ENCODE measurements at regions not wholly inside any gene's neighbourhood (a gene's known extent, or its start where the extent isn't known, plus 50 kb on each side); places are given as distances from the start of the nearest gene placed in this dataset.
"Not testable (repeated sequence)": the region's sequence is repeated elsewhere in the genome, so short reads cannot be mapped to it uniquely, and the experiment has no call there.

DNA sequence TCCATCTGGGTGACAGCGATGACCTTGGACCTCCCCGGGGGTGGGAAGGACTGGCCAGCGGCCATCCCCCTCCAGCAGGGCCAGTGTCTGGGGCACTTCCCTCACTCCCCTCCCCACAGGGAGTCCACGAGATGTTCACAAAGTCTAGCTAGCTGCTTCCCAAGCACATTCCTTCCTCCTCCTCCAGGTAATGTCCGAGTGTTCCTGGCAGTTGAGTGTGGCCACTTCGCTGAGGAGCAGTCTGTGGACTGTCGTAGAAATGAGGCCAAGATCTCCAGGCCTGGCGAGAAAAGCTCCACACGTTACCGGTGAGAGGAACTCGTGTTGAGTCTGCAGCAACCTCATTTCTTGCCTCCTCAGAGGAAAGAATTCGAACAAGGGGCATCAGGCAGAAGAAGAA lies 425.5 kb downstream of the BRD1 start:
- no peak for DNase-seq

DNA sequence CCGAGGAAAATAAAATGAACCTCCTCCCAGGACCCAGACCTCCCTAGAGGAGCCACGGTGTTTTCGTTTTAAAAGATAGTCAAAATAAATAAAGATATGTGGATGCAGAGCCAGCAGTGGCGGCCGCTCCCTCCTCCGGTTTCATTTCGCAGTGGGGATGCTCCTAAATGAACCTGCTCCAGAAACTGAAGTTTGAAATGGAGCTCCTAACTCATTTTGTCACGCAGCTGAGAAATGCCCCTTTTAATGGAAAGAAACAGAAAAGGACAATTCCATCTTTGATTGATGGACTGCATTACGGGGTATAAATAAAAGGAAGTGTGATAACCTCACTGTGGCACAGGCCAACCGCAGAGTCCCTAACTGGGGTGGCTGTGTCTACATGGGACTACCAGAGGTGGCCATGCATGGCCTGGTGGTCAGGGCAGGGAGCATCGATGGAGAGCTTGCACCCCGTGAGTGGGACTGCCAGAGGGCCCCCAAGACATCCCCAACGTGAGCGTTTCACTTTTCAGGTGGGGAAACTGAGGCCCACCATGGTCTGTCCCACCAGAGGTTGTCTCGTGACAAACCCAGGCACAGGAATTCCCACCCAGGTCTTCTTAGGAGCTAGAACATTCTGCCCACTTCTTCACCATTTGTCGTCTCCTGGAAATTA lies 426.6 kb downstream of the BRD1 start:
- no peak for DNase-seq

DNA sequence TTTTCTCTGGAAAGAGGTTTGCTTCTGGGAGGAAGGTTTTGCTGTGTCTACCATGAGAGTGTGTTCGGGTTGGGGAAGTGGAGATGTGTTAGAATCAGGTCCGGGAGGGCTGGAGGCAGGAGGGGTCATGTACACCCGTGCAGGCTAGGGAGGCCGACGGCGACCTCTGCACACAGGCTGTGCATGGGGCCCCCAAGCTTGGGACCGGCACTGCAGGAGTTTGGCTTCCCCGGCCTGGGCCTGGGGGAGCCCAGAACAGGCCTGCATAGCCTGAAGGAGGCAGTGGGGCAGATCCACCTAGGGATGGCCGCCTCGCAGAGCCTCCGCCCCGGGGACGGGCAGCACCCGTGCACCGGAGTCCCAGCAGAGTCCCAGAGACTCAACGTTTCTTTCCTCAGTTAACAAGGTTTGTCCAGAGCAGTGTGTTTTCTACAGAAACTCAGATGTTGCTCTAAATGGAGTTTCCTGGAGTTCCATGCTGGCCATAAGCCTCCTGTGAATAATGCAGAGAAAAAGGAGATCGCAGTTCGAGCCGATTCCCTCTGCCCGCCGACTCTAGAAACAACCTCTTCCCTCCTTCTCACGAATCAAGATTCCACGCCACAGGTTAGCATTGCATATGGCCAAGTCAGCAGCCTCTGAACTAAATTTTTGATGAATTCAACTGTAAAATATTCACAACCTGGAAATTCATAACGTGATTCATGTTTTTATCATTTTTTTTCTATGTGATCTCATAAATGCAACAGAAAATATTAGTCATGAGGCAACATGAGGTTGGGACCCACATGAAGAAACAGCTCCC lies 427.3 kb downstream of the BRD1 start:
- no peak for DNase-seq

DNA sequence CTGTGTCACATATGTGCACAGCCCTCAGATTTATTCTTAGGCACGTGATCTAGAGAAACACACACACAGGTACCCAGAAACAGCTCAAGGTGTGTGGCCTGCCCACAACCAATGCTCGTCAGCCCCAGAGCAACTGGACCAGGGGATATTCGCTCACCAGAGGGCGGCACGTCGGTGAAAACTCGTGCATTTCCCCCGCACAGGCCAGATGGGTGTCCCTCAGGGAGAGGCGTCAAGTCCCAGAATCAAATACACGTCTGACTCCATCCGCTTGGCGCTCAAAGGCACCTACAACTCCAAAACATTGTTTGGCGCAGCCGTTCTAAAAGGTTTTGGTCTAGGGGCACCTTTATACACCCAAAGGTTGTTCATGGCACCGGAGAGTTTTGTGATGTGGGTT lies 429.0 kb downstream of the BRD1 start:
- no peak for DNase-seq

DNA sequence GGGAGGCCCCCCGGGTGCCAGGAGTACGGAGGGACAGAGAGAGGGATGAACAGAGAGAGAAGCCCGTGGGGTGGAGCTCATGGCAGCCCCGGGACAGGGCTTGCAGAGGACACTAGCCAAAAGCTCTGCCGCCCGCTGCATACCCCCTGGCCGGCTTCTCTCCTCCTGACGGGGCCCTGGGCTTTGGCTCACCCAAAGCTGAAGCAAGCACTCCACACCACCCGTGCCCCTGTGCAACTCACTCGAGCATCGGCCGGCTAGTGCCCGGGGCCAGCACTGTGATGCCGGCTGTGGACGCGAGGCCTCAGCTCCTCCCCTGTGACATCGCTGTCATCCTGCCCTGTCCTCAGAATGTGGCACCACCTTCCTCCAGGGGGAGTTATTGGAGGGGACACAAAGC lies 429.6 kb downstream of the BRD1 start:
- DNase-seq = no peak

DNA sequence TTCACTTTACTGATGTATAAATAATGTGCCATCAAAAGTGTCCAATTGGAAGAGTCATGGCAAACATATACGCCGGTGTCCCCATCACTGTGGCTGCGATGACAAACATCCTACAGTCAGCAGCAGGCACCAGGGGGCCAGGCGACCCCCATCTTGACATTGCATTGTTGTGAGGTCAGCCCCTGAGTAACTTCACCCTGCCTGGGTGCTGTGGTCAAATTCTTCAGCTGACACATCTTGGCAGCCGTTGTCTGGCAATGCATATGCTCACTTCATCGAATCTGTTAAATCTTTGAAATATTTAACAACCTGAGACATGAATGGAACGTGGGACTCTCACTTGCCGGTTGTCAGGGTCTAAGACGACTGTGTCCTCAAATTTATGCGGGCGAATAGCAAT lies 430.9 kb downstream of the BRD1 start:
- DNase-seq = no peak

DNA sequence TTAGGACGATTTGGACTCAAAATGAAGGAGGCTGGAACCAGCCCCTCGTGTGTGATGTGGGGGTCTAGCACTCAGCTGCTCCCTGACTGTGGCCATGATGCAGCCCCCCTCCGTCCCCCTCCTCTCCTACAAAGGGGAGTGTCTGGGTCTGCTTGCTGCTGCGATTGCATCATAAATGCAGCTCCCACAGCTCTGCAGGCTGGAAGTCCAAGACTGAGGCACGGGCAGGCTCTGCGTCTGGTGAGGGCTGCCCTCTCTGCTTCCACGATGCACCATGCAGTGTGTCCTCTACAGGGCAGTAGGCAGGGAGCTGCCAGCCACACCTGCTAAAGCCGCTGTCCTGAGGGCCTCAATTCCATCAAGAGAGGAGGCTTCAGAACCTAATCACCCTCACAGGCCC lies 432.1 kb downstream of the BRD1 start:
- DNase-seq = no peak

DNA sequence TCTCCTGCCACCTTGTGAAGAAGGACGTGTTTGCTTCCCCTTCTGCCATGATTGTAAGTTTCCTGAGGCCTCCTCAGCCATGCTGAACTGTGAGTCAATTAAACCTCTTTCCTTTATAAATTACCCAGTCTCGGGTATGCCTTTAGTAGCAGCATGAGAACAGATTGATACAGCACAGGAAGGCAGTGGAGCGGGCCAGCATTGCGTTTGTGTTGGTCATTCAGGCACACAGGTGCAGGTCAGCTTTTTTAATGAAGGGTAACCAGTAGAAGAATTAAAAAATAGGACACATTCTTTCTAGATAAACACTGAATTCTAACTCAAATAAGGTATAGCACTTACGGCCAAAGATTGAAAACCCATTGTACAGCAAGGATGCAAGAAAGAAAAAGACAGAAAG lies 432.6 kb downstream of the BRD1 start:
- DNase-seq = not testable (repeated sequence)

DNA sequence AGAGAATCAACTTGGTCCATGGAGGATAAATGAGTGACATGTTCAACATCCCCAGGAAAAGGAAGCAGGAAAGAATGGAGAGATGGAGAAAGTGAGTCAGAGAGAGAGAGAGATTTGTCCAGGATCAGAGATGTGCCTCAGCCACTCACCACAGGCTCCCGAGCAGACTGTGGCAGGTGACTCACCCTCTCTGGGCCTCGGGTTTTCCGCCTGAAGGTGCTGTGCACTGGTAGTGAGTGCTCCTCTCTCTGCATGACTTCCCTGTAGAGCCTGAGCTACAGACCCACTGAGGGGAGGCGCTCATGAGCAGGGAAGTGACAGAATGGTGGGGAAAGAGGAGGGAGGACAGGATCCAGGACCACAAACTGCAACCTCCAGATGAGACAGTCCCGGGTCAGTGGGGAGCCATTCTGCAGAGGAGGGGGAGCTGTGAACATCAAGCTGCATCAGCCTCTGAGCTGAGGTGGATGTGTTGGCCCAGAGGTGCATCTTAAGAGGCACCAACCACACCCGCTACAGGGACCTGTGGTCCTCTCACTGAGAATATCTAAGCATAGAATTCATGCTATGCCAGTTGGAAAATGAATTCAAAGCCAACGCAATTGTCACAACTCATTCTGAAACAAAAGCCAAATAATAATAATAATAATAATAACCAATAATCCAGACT lies 433.4 kb downstream of the BRD1 start:
- no peak for DNase-seq

DNA sequence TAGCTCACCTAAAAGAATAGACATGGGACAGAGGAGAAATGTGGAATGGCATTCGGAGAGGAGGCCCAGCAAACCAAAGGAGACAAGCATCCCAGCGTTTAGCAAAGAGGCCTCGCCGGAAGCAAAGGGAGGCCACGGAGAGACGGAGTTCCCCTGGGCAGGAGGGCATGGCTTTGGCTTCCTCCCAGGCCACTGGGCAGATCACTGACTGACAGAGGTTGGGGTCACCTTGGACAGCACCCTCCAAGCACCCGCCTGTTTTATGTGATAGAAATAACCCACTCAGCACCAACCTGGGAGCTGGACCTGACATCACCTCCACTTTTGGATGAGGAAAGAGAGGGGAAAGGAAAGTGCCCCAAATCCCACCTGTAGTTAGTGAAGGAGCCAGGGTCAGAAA lies 434.1 kb downstream of the BRD1 start:
- DNase-seq = no peak

DNA sequence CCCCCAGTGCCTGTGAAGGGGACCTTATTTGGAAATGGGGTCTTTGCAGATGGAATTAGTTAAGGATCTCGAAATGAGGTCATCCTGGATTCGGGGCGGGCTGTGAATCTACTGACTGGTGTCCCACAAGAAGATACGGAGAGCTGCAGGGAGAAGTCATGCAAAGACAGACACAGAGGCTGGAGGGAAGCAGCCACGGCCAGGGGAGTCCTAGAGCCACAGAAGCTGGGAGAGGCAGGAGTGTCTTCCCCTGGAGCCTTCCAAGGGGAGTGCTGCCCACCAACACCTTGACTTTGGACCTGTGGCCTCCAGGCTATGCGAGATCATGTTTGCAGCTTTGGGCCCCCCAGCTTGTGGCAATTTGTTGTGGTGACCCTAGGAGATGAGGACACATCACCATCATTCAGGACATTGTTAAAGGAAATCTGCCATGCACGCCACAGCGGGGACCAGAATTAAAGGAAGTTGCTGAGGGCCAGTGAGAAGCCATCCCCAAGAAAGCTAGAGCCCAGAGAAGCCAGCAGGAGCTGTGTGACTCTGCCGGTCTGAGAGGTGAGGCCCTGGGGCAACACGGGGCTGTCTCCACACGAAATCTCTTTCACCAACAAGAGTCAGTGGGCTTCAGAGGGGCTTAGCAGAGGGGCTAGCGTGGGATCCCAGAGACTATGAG lies 434.7 kb downstream of the BRD1 start:
- no peak for DNase-seq

DNA sequence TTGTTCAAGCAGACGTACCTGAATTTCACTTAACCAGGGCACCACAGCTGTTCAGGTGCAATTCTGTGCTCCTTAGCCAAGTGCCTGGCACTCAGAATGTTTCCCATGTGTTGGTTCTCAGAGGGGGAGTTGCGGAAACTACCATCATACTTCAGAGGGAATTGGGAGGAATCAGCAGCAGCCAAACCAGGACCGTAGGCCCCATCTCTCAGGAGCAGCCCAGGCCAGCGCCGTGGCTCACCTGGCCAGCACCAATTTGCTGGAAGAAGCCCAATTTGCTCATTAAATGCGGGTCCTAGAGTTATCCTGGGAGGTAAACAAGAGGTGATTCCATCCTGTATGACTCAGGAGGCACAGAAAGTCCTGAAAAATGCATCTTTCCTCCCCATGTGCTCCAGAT lies 435.4 kb downstream of the BRD1 start:
- no peak for DNase-seq

DNA sequence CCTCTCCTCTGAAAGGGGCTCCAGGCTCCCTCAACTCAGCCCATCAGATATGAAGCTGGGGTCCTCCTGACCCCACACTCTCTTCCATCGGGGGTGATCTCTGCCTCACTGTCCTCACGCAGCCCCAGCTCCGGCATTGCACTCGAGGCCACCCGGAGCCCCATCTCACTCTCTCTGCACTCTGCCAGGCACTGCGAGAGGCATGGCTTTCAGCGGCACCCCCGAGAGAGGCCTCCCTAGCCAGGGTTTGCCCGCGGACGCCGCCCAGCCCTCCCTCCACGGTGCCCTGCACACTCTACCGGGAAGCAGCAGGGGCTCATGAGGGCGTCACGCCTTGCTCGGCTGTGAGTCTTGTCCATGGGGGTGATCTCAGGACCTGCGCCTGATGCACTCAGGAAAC lies 436.2 kb downstream of the BRD1 start:
- DNase-seq = no peak

DNA sequence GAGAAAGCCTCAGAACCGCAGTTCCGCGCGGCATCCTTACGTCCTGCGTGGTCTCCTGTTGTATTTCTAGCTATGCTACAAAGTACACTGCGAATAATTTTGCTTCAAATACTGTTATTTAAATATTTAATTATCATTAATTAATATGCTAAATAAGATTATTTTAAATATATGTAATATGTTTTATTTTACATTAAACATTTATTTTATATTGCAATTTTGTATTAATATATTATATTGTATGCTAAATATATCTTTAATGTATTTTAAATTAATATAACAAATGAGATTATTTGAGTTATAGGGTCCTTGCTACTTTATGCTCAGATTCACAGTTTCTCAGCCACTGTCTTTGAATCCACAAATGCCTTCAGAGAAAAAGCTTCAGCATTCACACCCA lies 436.7 kb downstream of the BRD1 start:
- DNase-seq = no peak

DNA sequence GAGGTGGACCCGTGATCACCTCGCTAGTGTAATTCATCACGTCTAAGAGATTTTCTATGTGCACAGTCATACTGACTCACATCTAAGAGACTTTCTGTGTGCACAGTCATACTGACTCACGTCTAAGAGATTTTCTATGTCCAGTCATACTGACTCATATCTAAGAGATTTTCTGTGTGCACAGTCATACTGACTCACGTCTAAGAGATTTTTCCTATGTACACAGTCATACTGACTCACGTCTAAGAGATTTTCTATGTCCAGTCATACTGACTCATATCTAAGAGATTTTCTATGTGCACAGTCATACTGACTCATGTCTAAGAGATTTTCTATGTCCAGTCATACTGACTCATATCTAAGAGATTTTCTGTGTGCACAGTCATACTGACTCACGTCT lies 443.8 kb downstream of the BRD1 start:
- DNase-seq = not testable (repeated sequence)

DNA sequence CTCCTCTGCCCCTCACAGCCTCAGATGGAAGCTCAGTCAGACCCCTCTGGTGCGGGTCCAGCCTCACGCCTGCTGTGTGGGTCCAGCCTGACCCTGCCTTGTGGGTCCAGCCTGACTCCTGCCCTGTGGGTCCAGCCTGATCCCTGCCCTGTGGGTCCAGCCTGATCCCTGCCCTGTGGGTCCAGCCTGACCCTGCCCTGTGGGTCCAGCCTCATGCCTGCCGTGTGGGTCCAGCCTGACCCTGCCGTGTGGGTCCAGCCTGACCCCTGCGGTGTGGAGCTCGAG lies 445.3 kb downstream of the BRD1 start:
- DNase-seq = no peak

DNA sequence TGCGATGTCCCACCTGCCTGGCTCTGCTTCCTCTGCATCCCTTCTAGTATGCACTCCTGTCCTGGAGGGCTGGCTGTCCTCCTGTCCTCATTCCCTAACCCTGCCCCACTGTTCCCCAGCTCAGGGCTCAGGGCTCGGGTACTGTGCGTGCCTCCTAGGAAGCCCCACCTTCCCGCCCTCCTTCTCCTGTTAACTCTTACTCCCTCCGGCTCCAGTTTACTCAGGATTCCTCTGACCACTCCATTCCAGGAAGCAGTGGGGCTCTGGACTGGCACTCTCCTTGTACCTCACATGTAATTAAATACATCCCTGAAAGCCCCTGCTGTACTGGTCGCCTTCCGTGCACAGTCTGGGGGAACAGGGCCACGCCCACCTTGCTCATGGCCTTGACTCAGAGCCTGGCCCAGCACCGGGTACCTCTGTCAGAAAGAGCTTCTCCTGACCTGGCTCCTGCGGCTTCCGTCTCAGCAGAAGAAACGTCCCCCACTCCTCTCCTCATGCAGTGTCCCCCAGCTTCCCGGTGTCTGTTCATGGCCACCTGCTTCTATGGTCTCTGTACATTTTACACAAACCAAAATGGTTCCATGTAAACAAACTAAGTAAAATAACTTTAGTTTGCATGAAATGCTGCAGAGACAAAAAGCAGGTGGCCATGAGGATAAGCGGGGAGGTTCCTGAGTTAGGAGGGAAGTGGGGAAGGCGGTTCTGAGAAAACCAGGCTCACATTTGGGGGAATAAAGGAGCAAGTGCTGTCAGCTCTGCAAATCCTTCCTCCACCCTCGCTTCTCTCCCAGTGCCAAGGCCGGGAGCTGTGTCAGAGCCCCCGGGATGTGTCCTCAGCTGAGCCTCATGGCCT lies 445.9 kb downstream of the BRD1 start:
- DNase-seq = no peak

DNA sequence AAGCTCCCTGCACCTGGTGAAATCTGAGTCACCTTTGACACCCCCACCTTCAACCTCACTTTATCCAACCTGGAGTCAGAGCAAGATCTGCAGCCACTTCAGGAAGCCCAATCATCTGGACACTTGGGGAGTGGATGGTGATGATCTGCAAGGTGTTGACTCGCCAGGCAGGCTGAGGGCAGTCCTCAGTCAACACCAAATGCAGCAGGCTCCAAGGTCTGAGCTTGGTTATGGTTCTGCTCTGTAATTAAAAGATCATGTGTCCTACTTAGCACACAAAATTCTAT lies 446.9 kb downstream of the BRD1 start:
- DNase-seq = no peak

DNA sequence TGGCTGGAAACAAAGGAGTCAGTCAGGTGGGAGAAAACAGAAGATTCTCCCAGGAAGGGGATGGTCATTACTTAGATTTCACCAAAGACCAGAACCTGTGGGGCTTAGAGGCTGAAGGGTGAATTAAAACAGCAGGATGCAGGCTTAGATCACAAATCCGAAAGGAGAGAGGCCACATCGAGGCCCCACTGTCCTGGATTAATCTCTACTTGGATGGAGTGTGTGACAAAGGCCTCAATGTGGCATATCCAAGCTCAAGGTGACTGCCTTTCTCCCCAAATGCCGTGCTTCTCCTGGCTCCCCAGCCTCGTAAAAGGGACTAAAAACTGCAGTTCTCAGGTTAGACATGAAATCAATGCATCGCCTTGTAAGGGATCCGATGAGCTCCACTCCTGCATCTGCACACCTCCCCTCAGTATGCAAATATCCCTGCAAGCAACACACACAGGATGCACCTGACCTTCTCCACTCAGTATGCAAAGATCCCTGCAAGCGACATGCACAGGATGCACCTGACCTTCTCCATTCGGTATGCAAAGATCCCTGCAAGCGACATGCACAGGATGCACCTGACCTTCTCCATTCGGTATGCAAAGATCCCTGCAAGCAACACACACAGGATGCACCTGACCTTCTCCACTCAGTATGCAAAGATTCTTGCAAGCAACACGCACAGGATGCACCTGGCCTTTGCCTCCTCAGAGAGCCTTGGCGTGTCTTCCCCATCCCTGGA lies 447.4 kb downstream of the BRD1 start:
- no peak for DNase-seq

DNA sequence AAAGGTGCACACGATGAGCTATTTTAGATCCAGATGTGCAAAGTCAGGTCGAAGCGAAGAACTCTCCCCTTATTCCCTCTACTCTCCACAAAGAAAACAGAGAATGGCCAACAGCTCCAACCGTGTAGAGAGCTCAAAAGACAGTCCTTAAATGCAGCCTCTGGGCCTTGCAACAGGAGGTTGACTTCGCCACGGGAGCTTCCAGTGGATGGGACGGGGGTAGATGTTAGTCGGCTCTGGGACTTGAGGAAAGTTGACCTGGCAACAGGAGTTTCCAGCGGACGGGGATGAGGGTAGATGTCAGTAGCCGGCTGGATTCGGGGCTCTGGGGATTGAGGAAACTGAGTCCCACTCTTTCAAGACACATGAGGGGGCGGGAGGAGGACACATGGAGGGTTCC lies 450.4 kb downstream of the BRD1 start:
- no peak for DNase-seq

DNA sequence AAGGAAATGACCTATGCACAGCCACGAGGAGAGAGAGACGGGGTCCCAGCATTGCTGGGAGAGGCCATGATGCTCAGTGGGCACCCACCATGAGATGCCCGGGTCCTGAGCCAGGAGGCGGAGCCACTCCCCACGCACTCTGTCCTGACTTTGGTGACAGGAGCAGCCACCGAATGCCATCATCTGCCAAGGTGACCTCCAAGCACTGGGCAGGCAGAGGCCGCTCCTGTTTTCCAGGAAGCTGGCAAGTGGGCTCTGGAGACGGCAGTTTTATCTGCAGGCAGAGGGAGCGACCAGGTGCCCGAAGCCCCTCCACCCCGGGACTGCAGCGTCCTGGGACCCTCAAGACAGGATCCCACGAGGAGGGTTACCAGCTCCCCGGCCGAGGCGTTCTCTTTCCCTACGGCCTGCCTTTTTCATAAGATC lies 453.9 kb downstream of the BRD1 start:
- no peak for DNase-seq

DNA sequence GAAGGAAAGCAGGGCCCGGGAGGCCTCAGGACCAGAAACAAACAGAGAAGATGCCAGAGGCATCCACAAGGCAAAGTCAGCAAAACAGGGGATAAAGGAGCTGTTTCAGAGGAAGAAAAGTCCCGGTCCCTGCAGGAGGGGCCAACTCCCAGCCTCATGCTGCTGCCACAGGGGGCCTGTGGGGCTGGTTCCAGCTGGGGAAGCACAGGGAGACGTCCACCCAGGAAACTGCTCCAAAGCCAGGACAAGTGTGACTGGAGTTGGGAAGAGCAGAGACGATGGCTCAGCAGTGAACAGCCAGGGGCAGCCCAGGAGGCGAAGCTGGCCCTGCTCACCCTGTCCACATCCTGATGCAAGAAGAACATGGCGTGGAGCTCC lies 454.4 kb downstream of the BRD1 start:
- no peak for DNase-seq

Measured in inflammatory macrophage treated with lipopolysaccharide for 4 hours (primary cell).